ENCODE measurements at regions not wholly inside any gene's neighbourhood (a gene's known extent, or its start where the extent isn't known, plus 50 kb on each side); places are given as distances from the start of the nearest gene placed in this dataset.
"Not testable (repeated sequence)": the region's sequence is repeated elsewhere in the genome, so short reads cannot be mapped to it uniquely, and the experiment has no call there.

- intact Hi-C loops (cut with micrococcal nuclease) = no loop called here
- Mint-ChIP-seq H3K27ac (no peak overlapping the region), H3K27me3 (no peaks in the 10 kb centered on the region), H3K9me3 (no peaks in the 10 kb centered on the region), H3K4me1 (ENCODE audit: low read depth) (peaks cover 14% of the 10 kb centered on the region), H3K4me3 (no peak overlapping the region), H3K36me3 (no peaks in the 10 kb centered on the region)
- POLR2A ChIA-PET = no interaction called here
- CTCF ChIA-PET = no interaction called here
- no peak for DNase-seq
Measured at GRCh38 chr7:136133551-136133950, 156.4 kb upstream of the MTPN start.

GRCh38 chr7:136131304-136131630, 154.1 kb upstream of the MTPN start:
- Mint-ChIP-seq H3K27ac (peak overlapping the region; percentile 44), H3K27me3 (no peaks in the 10 kb centered on the region), H3K36me3 (no peaks in the 10 kb centered on the region), H3K4me1 (ENCODE audit: low read depth) (peaks cover 14% of the 10 kb centered on the region), H3K9me3 (no peaks in the 10 kb centered on the region), H3K4me3 (no peak overlapping the region)
- ChIA-PET POLR2A (no interaction called here), CTCF (no interaction called here)
- no peak for DNase-seq
- intact Hi-C loops (cut with micrococcal nuclease) = loop anchor here (1.0 to 2.0 kb wide), 3 partner anchors 67 to 114 kb away; no protein-coding TSS in a partner anchor

- no peak for DNase-seq
- intact Hi-C loops (cut with micrococcal nuclease) = loop anchor here (1.0 to 2.0 kb wide), 3 partner anchors 66 to 114 kb away; no protein-coding TSS in a partner anchor
- POLR2A ChIA-PET = no interaction called here
- Mint-ChIP-seq H3K36me3 (no peaks in the 10 kb centered on the region), H3K9me3 (no peaks in the 10 kb centered on the region), H3K4me3 (no peak overlapping the region), H3K27ac (peak overlapping the region; percentile 44), H3K4me1 (ENCODE audit: low read depth) (peaks cover 14% of the 10 kb centered on the region), H3K27me3 (no peaks in the 10 kb centered on the region)
- CTCF ChIA-PET = interaction anchor here (0.6 kb wide), 1 partner anchor 45 kb away, joined by 3 read pairs; no protein-coding TSS in a partner anchor
Measured at GRCh38 chr7:136130511-136131303, 153.5 kb upstream of the MTPN start.

GRCh38 chr7:136128050-136128449, 150.9 kb upstream of the MTPN start:
- intact Hi-C loops (cut with micrococcal nuclease) = no loop called here
- Mint-ChIP-seq H3K27me3 (no peaks in the 10 kb centered on the region), H3K9me3 (peaks cover 3% of the 10 kb centered on the region), H3K4me1 (ENCODE audit: low read depth) (peaks cover 14% of the 10 kb centered on the region), H3K27ac (no peak overlapping the region), H3K4me3 (no peak overlapping the region), H3K36me3 (no peaks in the 10 kb centered on the region)
- CTCF ChIA-PET = interaction anchor here (3.1 kb wide), 1 partner anchor 13 kb away, joined by 12 read pairs; no protein-coding TSS in a partner anchor
- POLR2A ChIA-PET = no interaction called here
- DNase-seq = no peak

- POLR2A ChIA-PET = no interaction called here
- Mint-ChIP-seq H3K27ac (no peak overlapping the region), H3K36me3 (peaks cover 3% of the 10 kb centered on the region), H3K4me3 (no peak overlapping the region), H3K27me3 (no peaks in the 10 kb centered on the region), H3K9me3 (peaks cover 3% of the 10 kb centered on the region), H3K4me1 (ENCODE audit: low read depth) (no peaks in the 10 kb centered on the region)
- CTCF ChIA-PET = interaction anchor here (2.6 kb wide), 1 partner anchor 8 kb away, joined by 9 read pairs; no protein-coding TSS in a partner anchor
- intact Hi-C loops (cut with micrococcal nuclease) = no loop called here
- no peak for DNase-seq
Measured at GRCh38 chr7:136123352-136123751, 146.2 kb upstream of the MTPN start.

- ChIA-PET POLR2A (no interaction called here), CTCF (no interaction called here)
- intact Hi-C loops (cut with micrococcal nuclease) = no loop called here
- H3K27me3 Mint-ChIP-seq = no peaks in the 10 kb centered on the region
- no peak overlapping the region for H3K4me3 Mint-ChIP-seq
- no peak overlapping the region for H3K27ac Mint-ChIP-seq
- H3K36me3 Mint-ChIP-seq = peaks cover 5% of the 10 kb centered on the region
- no peak for DNase-seq
- peaks cover 3% of the 10 kb centered on the region for H3K9me3 Mint-ChIP-seq
- no peaks in the 10 kb centered on the region for H3K4me1 Mint-ChIP-seq (ENCODE audit: low read depth)
Measured at GRCh38 chr7:136122026-136122425, 144.9 kb upstream of the MTPN start.

GRCh38 chr7:136117539-136117938, 140.4 kb upstream of the MTPN start:
- intact Hi-C loops (cut with micrococcal nuclease) = loop anchor here (5.0 kb wide), 1 partner anchor 1335 kb away; no protein-coding TSS in a partner anchor
- no peaks in the 10 kb centered on the region for H3K9me3 Mint-ChIP-seq
- POLR2A ChIA-PET = no interaction called here
- no peak overlapping the region for H3K4me3 Mint-ChIP-seq
- H3K36me3 Mint-ChIP-seq = peaks cover 5% of the 10 kb centered on the region
- peaks cover 4% of the 10 kb centered on the region for H3K4me1 Mint-ChIP-seq (ENCODE audit: low read depth)
- DNase-seq = no peak
- CTCF ChIA-PET = no interaction called here
- H3K27me3 Mint-ChIP-seq = no peaks in the 10 kb centered on the region
- no peak overlapping the region for H3K27ac Mint-ChIP-seq

GRCh38 chr7:136116186-136116585, 139.0 kb upstream of the MTPN start:
- POLR2A ChIA-PET = no interaction called here
- no peaks in the 10 kb centered on the region for H3K9me3 Mint-ChIP-seq
- no peak overlapping the region for H3K4me3 Mint-ChIP-seq
- peaks cover 2% of the 10 kb centered on the region for H3K36me3 Mint-ChIP-seq
- peaks cover 4% of the 10 kb centered on the region for H3K4me1 Mint-ChIP-seq (ENCODE audit: low read depth)
- intact Hi-C loops (cut with micrococcal nuclease) = loop anchor here (5.0 kb wide), 1 partner anchor 1336 kb away; no protein-coding TSS in a partner anchor
- CTCF ChIA-PET = interaction anchor here (0.8 to 2.6 kb wide), 10 partner anchors 11 to 1339 kb away, joined by 3 to 13 read pairs (median 4); no protein-coding TSS in a partner anchor
- no peak for DNase-seq
- no peak overlapping the region for H3K27ac Mint-ChIP-seq
- no peaks in the 10 kb centered on the region for H3K27me3 Mint-ChIP-seq

- H3K4me1 Mint-ChIP-seq (ENCODE audit: low read depth) = peaks cover 4% of the 10 kb centered on the region
- H3K9me3 Mint-ChIP-seq = peaks cover 4% of the 10 kb centered on the region
- H3K27me3 Mint-ChIP-seq = no peaks in the 10 kb centered on the region
- intact Hi-C loops (cut with micrococcal nuclease) = loop anchor here (5.0 kb wide), 1 partner anchor 1337 kb away; no protein-coding TSS in a partner anchor
- ChIA-PET POLR2A (no interaction called here), CTCF (interaction anchor here (0.6 to 2.6 kb wide), 24 partner anchors 8 to 1340 kb away, joined by 3 to 13 read pairs (median 4); no protein-coding TSS in a partner anchor)
- peaks cover 8% of the 10 kb centered on the region for H3K36me3 Mint-ChIP-seq
- H3K4me3 Mint-ChIP-seq = no peak overlapping the region
- no peak overlapping the region for H3K27ac Mint-ChIP-seq
- peak; percentile 73 for DNase-seq
Measured at GRCh38 chr7:136114966-136115762, 138.0 kb upstream of the MTPN start.

- CTCF ChIA-PET = interaction anchor here (0.6 to 2.6 kb wide), 14 partner anchors 9 to 1059 kb away, joined by 3 to 13 read pairs (median 4); no protein-coding TSS in a partner anchor
- intact Hi-C loops (cut with micrococcal nuclease); H3K27ac Mint-ChIP-seq; DNase-seq; H3K4me3 Mint-ChIP-seq; H3K27me3 Mint-ChIP-seq; POLR2A ChIA-PET; H3K4me1 Mint-ChIP-seq (ENCODE audit: low read depth): not testable (repeated sequence)
- Mint-ChIP-seq H3K9me3 (peaks cover 10% of the 10 kb centered on the region), H3K36me3 (peaks cover 15% of the 10 kb centered on the region)
Measured at GRCh38 chr7:136114467-136114866, 137.3 kb upstream of the MTPN start.

- intact Hi-C loops (cut with micrococcal nuclease) = loop anchor here (10.0 kb wide), 1 partner anchor 56 kb away; no protein-coding TSS in a partner anchor
- CTCF ChIA-PET; H3K27me3 Mint-ChIP-seq; POLR2A ChIA-PET; H3K4me1 Mint-ChIP-seq (ENCODE audit: low read depth); DNase-seq; H3K27ac Mint-ChIP-seq; H3K4me3 Mint-ChIP-seq: not testable (repeated sequence)
- H3K9me3 Mint-ChIP-seq = peaks cover 34% of the 10 kb centered on the region
- peaks cover 23% of the 10 kb centered on the region for H3K36me3 Mint-ChIP-seq
Measured at GRCh38 chr7:136109037-136109436, 131.9 kb upstream of the MTPN start.

- intact Hi-C loops (cut with micrococcal nuclease) = loop anchor here (10.0 kb wide), 1 partner anchor 60 kb away; no protein-coding TSS in a partner anchor
- no peak overlapping the region for H3K27ac Mint-ChIP-seq
Measured at GRCh38 chr7:136105191-136105590, 128.0 kb upstream of the MTPN start.

More at GRCh38 chr7:136105191-136105590, 128.0 kb upstream of the MTPN start:
- Mint-ChIP-seq H3K4me1 (ENCODE audit: low read depth) (no peaks in the 10 kb centered on the region), H3K9me3 (peaks cover 31% of the 10 kb centered on the region), H3K27me3 (no peaks in the 10 kb centered on the region), H3K4me3 (no peak overlapping the region), H3K36me3 (peaks cover 22% of the 10 kb centered on the region)
- POLR2A ChIA-PET = no interaction called here
- CTCF ChIA-PET = interaction anchor here (1.0 kb wide), 1 partner anchor 10 kb away, joined by 3 read pairs; no protein-coding TSS in a partner anchor
- DNase-seq = no peak
